Right lobe of liver (tissue), 4 donors: ENCODE measurements at regions not wholly inside any gene's neighbourhood (a gene's known extent, or its start where the extent isn't known, plus 50 kb on each side); places are given as distances from the start of the nearest gene placed in this dataset.

Experiments
- CTCF ChIP-seq, 4 donors: fragments of 200-600 bp in 3 of 4; fragments of 450-650 bp in 1 of 4; IDR thresholded peaks; one replicate each; pipeline versions ENCODE4 v1.5.1 to v1.8.0; 2016 to 2022; ENCODE audit warnings: antibody characterized with exemption in 4 of 4, mild to moderate bottlenecking in 2 of 4
- POLR2A ChIP-seq: fragments of 450-650 bp; IDR thresholded peaks from one replicate; pipeline ENCODE4 v1.6.1; 2017; ENCODE audit warnings: antibody characterized with exemption, mild to moderate bottlenecking
- donor health status: DM: no; HTN: no; CAD: no.
- donor health status: DM: no; HTN: no; CAD: no.
- donor health status: DM: no; HTN: yes; CAD: no.

- TF ChIP-seq CTCF (IDR thresholded peaks at IDR 0.05) (no peak), POLR2A (no peak)
These were observed 144.6 kb upstream of the NAV2 start for GRCh38 chr11:19567996-19568395.
